Activated CD4-positive, alpha-beta T cell treated with anti-CD3 and anti-CD28 coated beads, Interleukin-2, Interleukin-6, amounts not matched to agents 100 ng/mL and 50 ng/mL, durations not matched to agents 16 hours and 8 hours (primary cell): ENCODE measurements at regions not wholly inside any gene's neighbourhood (a gene's known extent, or its start where the extent isn't known, plus 50 kb on each side); places are given as distances from the start of the nearest gene placed in this dataset.
A peak's percentile ranks its signal among the peaks of the same experiment; 100 is the strongest.

Experiments
- DNase-seq: peaks from one replicate; pipeline ENCODE4 v3.0.0-alpha.2; 2020

DNA sequence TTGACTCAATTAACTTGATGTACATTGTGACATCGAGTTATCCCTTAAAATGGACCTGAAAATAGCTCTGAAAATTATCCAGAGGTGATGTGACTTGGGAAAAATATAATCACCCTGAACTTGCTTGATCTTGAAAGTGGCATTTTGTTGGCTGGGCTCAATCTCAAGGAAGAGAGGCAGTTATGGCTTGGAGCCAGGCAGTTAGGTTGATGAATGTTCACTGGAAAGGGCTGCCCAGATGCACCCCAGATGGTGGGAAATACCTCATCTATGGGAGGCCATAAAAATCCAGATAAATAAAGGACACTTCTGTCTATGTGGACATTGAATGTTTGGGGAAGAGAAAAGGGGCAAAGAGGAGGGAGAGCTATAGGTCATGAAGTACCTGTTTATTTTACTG, 55.7 kb upstream of the OR5AN1 start:
- DNase-seq = no peak

DNA sequence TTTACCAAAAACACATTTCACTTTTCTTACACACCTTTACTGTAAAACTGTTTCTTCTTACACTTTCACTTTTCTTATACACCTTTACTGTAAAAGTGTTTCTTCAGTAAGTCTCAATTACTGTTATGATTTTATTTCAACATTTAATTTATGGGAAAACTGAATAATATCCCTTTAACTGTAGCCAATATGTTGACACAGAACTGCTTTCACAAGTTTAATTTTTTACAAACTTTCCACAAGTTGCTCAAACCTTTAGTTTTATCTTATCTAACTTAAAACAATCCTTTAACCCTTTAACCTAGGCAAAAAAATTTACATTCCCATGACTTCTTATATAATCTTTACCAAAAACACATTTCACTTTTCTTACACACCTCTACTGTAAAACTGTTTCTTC, 63.3 kb upstream of the OR5AN1 start:
- no peak for DNase-seq

DNA sequence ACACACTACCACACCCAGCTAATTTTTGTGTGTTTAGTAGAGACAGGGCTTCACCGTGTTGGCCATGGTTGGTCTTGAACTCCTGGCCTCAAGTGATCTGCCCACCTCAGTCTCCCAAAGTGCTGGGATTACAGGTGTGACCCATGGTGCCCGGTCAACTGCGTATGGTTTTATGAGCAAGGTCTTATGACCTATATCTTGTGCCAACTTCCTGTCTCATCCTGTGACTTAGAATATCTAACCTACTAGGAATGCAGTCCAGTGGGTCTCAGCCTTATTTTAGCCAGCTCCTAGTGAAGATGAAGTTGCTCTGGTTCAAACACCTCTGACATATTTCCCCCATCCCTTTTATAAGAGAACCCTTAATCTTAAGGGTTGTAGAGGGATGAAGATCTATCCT, 66.1 kb upstream of the OR5AN1 start:
- DNase-seq = no peak

DNA sequence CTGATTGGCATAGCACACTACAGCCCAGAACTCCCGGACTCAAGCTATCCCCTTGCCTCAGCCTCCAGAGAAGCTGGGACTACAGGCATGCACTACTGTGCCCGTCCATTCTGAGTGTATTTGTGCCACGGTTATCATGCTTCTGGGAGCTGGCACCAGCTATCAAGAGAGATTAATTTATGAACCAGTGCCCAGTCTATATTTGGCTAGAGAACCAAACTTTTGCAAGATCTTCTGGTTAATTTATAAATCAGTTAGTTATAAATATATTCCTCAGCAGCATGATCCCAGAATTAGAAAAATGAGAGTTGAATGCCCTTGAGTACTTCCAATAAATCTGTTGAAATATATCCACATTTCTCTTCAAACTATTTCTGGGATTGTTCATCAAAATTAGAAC, 67.5 kb upstream of the OR5AN1 start:
- no peak for DNase-seq

DNA sequence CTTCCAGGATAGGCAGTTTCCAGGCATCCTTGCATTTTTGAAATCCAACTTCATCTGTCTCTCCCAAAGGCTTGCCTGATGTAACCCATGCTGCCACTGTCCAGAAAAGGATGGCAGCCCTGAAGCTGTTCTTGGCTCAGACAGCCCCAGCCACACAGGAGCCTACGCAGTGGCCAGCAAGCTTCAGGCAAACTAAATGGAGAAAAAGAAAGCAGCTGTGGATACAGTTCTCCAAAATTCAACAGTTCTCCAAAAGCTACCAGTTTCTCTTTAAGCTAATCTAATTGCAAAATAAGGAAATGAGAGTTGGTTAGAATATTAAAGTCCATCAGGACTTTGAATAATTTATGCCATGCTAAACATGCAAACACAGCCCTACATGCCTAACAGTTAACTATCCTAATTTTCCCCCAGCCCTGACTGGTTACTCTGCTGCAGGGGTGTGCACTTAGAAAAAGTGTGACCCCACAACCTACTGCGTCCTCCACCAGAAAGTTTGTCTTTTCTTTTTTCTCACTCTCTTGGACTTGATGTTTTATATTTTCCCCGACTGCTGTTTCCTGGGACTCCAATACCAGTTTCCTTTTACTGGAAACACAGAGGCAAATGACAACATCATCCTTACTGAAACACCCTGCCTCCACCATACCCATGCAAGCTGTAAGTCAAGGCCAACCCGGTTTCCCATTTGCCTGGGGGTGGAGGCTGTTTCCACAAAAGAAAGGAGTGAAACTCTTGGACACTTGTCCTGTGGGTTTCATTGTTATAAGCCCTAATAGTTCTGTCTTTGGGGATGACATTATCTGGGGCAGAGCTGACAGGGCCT, 69.1 kb upstream of the OR5AN1 start:
- DNase-seq = no peak

DNA sequence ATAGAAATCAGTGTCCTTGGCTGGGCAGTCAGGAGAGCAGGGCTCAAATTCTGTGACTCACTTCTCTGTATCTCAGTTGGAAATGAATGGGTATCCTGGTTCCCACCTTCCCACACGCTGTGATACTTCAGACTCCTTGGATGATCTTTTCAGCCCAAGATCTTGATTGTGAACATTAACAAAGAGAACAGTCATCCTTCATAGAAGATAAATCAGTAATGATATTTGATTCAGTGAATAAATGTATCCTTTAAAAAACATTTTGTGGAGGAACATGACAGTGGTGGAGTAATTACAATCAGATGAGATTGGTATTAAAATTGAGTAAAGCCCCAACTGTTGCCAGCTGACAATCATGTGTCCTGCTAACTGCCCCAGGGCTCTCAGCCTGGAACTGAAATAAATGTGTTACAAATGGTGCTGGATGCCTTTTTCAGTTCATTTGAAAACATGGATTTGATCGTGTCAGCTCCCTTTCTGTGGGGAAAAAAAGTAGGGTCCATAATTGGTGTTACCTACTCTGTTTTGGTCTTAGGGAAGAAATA, 72.9 kb upstream of the OR5AN1 start:
- no peak for DNase-seq

DNA sequence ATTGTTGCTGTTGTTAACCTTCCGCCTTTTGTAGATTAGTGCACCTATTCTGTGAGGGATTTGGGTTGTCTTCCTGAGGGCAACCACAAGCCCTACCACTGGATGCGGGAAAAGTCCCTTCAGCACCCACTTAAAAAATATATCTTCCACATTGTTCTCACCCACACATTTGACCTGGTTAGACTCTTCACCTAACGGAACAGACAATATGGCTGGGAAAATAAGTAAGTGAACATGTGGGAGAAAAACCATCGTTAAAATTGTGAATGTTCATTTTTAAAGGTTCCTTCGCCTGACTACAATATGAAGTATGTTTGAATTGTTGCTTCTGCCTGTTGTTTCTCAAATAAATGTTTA, 72.0 kb upstream of the MPEG1 start:
- DNase-seq = no peak

DNA sequence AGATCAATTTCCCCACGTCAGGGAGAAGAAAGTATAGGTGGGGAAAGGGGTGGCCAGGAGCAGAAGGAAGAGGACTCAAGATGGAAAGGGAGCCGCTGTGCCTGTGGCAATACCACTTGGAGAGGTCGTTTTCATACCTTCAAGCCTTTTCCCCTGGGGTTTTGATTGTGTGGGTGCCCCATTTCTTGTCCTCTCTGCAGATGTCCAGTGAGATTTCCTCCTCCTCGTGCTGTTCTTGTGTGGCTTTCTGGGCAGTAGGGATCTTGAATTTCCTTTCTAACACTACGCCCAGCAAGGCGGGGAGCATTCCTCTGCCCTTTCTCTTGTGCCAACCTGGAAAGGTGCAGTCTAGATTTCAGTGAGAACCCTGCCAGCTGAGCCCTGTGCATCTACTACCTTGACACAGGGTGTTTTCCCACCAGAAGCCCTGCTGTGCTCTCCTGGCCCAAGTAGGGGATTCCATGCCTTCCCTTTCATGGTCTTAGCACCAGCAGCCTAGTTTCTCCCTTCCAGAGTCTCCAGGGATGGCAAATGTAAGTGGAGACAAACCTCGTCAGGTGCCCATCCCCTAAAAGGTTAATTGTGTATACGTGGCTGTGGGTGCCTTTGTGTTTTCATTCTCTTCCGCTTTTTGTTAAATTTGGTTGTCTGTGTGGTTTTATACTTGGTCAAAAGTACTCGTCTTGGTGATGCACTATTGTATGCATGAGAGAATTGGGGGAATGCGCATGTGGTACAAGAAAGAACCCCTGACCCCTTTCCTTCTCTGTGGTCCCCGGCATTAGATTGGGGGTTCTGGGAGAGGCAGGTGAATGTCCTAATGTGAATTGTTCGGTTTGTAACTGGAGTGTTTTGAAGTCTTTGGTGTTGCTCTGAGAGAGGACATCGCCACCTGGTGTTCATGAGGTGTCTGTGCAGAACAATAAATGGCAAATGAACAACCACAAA, 71.4 kb upstream of the MPEG1 start:
- peak; percentile 56 for DNase-seq

DNA sequence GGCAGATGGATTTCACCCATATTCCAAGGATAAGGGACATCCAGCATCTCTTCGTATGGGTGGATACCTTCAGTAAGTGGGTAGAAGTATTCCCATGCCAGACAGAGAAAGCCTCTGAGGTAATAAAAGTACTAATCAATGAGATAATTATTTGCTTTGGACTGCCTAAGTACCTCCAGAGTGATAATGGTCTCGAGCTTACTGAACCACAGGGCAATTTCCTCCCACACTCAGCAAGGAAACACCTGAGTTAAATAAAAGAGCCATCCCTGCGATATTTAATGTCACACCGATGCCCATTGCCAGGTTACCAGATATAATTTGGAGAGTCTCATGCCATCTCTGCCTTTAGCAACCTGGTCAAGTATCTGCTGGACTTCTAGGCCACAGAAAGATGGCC, 70.6 kb upstream of the MPEG1 start:
- DNase-seq = no peak

DNA sequence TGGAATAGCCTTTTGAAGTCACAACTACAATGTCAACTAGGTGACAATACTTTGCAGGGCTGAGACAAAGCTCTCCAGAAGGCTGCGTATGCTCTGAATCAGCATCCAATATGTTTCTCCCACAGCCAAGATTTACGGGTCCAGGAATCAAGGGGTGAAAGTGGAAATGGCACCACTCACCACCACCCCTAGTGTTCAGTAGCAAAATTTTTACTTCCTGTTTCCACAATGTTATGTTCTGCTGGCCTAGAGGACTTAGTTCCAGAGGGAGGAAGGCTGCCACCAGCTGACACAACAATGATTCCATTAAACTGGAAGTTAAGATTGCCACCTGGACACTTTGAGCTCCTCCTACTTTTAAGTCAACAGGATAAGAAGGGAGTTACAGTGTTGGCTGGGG, 68.5 kb upstream of the MPEG1 start:
- DNase-seq = no peak

DNA sequence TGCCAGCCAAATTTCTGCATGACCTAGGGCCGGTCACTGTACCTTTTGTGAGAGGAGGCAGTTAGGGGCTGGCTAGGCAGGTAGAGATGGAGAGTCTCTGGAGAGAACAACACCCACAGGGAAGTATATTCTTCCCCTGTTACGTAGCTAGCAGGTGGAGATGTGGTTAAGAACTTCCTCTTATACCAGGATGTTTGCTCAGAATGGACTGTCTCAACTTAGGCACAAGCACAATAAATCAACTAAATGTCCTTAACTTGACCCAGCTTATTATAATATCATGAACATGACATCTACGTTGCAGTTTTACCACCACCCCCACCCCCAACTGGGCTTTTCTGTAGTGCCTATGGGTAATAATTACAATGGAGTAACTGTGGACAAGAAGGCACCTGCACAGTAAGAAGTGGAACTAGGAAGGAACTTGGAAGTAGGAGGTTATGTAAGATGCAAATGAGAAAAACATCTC, 60.7 kb upstream of the MPEG1 start:
- DNase-seq = no peak

DNA sequence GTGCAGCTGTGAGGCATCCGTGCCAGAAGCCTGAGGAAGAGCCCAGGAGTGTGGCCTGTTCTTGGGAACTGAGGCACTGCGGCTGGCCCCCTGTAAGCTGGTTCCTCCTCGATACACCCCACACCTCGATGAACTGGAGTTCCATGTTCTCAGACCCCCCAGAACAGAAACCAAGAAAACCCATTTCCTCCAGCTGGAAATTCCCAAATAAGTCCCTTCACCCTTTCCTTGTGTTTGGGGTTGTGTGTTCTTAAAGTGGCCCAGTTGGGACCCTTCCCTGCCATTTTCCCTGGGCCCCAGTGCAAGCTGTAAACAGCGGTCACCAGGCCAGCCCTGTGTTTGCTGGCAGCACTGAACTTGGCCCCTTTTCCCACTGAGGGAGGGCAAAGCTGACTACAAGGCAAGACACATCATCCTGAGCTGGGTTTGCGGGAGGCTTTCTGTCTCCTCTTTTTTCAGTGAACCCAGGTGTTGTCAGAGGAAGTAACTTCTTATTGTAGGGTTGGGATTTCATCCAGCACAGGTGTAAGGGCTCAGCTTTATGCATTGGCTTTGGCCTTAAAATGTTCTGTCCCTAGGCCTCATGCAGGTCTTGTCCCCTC, 60.1 kb upstream of the MPEG1 start:
- DNase-seq = no peak

DNA sequence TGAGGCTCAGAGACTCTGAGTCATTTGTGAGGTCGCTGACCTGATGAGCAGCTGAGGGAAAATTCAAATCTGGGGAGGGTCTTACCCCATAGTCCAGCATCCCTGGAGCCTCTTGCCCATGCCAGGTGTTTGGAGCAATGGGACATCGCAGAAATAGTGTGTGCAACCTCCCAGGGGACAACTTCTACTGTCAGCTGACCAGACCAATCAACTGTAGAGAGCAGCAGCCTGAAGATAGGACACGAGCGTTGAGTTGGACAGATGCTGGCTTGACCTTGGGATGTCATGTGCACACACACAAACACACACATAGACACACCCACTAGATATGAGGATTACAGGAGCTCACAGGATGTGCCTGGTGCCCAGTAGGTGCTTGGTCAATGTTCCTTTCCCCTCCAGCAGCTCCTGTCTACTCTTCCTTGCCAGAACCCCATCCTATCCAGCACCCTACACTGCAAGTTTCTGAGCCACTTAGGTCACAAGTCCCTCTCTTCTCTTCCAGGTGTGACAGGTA, 59.1 kb upstream of the MPEG1 start:
- DNase-seq = no peak

DNA sequence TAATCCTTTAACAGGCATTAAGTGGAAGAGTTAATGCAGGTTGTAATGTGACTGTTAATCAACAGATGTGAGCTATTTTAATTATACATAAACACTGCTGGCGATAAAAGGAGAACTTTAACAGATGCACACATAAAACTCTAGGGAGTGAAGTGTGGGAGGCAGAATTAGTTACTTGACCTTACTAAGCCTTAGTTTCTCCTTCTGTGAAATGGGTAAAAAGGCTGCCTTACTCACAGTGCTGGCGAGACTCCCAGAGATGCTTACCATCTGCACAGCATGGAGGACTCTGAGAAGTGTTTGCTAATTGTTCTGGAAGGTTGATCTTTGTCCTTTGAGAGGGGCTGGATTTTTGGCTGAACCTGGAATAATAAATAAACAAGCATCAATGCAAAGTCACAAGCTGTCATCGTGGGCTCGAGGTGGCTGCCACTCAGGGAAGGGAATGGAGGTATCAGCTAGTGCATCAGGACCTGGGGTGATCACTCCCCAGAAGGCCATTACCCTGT, 58.6 kb upstream of the MPEG1 start:
- DNase-seq = no peak

DNA sequence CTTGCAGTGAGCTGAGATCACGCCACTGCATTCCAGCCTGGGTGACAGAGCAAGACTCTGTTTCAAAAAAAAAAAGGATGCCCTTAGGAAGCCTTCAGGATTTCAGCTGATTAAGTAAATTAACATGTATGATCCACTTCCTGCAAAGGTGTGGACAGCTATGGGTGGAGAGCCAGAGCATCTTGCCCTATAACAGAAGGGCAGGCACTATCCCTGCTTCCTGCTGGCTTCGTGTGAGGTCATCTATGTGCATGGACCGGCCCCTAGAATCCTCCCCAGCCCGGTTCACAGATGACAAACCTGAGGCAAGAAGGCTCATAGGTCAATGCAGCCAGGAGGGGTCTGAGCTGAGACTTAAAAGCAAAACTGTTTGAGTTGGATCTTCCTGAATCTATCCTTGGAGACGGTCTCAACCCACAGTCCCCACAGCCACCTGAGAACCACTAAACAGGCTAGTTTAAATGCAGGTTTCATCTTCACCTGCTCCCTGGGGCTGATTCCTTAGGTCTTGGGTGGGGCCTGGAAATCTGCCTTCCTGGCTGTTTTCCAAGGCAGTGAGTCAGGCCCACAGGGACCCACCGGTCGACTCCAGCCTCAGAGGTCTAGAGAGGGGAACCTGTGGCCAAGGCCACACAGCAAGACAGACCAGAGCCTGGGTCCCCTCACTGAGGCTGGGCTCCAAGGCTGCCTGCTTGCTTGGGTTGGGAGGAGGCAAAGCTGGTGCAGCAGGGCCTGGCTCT, 55.2 kb upstream of the MPEG1 start:
- no peak for DNase-seq

DNA sequence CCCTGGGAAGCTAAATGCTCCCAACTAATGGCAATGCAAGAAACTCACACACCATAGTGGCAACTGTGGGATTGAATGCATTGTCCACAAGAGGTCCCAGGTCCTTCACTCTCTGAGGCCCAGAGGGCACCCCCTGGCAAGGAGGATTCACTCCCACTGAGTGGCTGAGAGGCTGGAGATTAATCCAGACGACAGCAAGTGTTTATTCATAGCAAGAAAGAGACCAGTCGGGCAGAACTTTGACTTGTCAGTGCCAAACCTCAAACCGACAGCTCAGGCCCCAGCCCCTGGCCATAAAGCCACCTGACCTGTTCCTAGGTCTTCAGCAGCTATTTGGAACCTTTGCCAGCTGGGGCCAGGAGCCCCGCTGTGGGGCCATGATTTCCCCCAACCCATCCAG, 54.5 kb upstream of the MPEG1 start:
- DNase-seq = no peak

DNA sequence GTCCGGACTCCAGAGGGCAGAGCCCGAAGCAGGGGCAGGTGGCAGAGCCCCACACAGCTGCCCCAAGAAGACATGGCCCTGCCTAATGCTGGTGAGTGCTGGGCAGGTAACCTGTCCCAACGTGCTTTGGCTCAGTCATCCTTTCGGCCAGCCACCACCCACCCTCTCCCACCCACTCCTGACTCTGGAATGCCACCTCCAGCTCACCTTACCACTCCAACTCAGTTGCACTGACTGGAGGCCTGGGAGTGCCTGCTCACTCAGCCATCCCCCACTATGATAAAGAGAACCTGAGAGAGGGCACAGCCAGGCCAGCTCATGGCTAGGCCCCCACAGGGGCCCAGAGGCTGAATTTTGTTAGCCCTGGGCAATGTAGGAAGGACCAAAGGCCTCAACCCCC, 53.8 kb upstream of the MPEG1 start:
- DNase-seq = no peak

DNA sequence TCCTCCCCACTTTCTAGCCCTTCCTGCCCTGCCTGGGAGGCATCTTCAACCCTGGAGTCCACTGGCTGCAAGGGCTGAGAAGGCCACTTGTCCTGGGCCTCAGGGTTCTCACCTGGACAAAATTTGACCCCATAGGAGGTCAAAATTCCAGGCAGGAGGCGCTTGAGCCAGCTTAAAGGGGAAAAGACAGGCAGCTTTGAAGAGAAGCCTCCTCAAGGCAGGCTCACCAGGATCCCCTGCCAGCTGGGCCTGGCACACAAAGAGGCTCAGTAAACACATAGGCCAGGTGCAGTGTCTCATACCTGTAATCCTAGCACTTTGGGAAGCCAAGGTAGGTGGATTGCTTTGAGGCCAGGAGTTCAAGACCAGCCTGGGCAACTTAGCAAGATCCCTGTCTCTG, 53.0 kb upstream of the MPEG1 start:
- DNase-seq = no peak

DNA sequence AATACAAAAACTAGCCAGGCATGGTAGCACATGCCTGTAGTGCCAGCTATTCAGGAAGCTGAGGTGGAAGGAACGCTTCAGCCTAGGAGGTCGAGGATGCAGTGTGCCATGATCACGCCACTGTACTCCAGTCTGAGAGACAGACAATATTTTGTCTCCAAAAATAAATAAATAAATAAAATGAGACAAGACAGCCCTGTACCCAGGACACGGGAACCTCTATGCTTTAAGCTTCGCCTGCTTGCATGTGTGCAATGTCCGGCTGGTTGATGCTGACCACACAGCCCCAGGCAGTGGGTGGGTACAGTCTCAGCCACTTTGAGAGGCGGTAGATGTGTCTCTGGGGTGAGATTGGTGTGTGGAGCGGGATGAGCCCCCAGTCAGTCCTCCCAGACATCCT, 52.0 kb upstream of the MPEG1 start:
- no peak for DNase-seq

DNA sequence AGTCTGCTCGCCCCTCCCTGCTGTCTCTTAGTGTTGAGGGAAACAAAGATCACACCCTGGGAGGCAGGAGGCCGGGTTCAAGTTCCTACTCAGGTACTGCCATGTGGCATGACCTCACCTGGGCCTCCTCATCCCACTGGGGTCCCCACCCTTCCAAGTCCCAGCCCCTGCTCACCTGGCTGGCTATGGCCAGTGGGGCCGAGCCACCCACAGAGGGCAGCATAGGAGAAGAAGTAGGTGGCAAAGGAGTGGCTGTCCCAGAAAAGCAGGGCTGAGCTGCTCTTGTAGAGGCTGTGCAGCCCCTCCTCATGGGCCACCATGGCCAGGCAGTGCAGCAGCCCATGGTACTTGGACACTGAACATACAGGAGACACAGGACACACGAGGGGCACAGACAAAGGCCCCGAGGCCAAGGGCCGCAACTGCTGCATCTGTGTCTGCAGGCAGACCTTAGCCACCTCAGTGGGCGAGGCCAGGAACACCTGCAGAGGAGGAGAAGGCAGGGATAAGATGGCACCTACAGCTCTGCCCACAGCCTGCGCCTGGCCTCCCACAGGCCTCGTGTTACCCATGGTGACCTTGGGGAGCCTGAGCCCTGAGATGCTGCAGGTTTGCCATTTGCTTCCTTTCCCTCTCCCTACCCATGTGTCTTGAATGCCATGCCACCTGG, 50.6 kb upstream of the MPEG1 start:
- DNase-seq = no peak
